Thyroid gland (tissue), 4 donors: ENCODE measurements at regions not wholly inside any gene's neighbourhood (a gene's known extent, or its start where the extent isn't known, plus 50 kb on each side); places are given as distances from the start of the nearest gene placed in this dataset.

Source experiments
- DNase-seq, 2 donors: peaks; one replicate each; pipeline ENCODE4 v3.0.0-alpha.2; 2019
- H3K27ac ChIP-seq, 3 donors: fragments of 200-600 bp; sonication (generic); 1 replicate in 2 of 3; 2 replicates in 1 of 3; pipeline ENCODE4 v1.5.1; 2016 to 2019; ENCODE audit warnings: mild to moderate bottlenecking in 1 of 3, moderate library complexity in 1 of 3
- H3K27me3 ChIP-seq: fragments of 200-600 bp; sonication (generic); one replicate; pipeline ENCODE4 v1.5.1; 2019
- H3K36me3 ChIP-seq, 2 donors: fragments of 200-600 bp; sonication (generic); one replicate each; pipeline ENCODE4 v1.5.1; 2016 to 2019
- H3K4me1 ChIP-seq, 2 donors: fragments of 200-600 bp; sonication (generic); one replicate each; pipeline ENCODE4 v1.5.1; 2017 to 2019
- H3K4me3 ChIP-seq, 3 donors: fragments of 200-600 bp; sonication (generic); replicated peaks in 1 of 3; 1 replicate in 2 of 3; 2 replicates in 1 of 3; pipeline ENCODE4 v1.5.1; 2016; ENCODE audit warnings: mild to moderate bottlenecking in 1 of 3
- H3K9me3 ChIP-seq: fragments of 200-600 bp; sonication (generic); one replicate; pipeline ENCODE4 v1.5.1; 2017
- CTCF ChIP-seq, 6 experiments: fragments of 200-600 bp in 3 of 6; fragments of 450-650 bp in 3 of 6; sonication (generic) in 3 of 6; IDR thresholded peaks; one replicate each; pipeline ENCODE4 v1.5.1; 2016 to 2019; ENCODE audit warnings: antibody characterized with exemption in 6 of 6, mild to moderate bottlenecking in 2 of 6, inconsistent platforms in 1 of 6, moderate library complexity in 1 of 6
- POLR2A ChIP-seq, 2 donors: fragments of 450-650 bp; IDR thresholded peaks; one replicate each; pipeline ENCODE4 v1.6.1; 2017; ENCODE audit warnings: antibody characterized with exemption in 2 of 2, mild to moderate bottlenecking in 2 of 2, moderate library complexity in 1 of 2
- WGBS, 2 donors: methylation state at CpG; one replicate each; pipeline ENCODE4 v1.1.5; 2017; 5-methylcytosine and 5-hydroxymethylcytosine counted together
- intact Hi-C: fragments of 100-400 bp; cut with DNase I; formaldehyde crosslinking; loops from one replicate; pipeline ENCODE4 v1.15.1; 2023

- no peaks in the 10 kb centered on the region for H3K9me3 ChIP-seq
- no peaks in the 10 kb centered on the region for H3K36me3 ChIP-seq
- WGBS, 2 donors = 90 to 95% methylated on average over 5 of the region's 5 CpGs
- no peak for TF ChIP-seq CTCF (IDR thresholded peaks at IDR 0.05)
- TF ChIP-seq POLR2A (IDR thresholded peaks at IDR 0.05) = no peak
- no peak overlapping the region for H3K4me3 ChIP-seq
- intact Hi-C loops = no loop called here
- H3K27me3 ChIP-seq = no peaks in the 10 kb centered on the region
- no peak overlapping the region for H3K27ac ChIP-seq
- no peak for DNase-seq
- peaks cover 17 to 34% of the 10 kb centered on the region in 2 donors for H3K4me1 ChIP-seq
Measured at GRCh38 chr6:6840831-6841291, 252.3 kb downstream of the LY86 start.

- 60 to 64% methylated on average over 3 of the region's 3 CpGs for WGBS, 2 donors
- no peaks in the 10 kb centered on the region for H3K36me3 ChIP-seq
- no peak overlapping the region for H3K4me3 ChIP-seq
- intact Hi-C loops = no loop called here
- H3K4me1 ChIP-seq = peaks cover 15 to 29% of the 10 kb centered on the region in 2 donors
- DNase-seq = no peak
- TF ChIP-seq CTCF (IDR thresholded peaks at IDR 0.05) = no peak
- no peak for TF ChIP-seq POLR2A (IDR thresholded peaks at IDR 0.05)
- H3K27ac ChIP-seq = no peak overlapping the region
- H3K27me3 ChIP-seq = no peaks in the 10 kb centered on the region
- no peaks in the 10 kb centered on the region for H3K9me3 ChIP-seq
Measured at GRCh38 chr6:6841571-6841970, 253.1 kb downstream of the LY86 start.

- intact Hi-C loops = no loop called here
- H3K9me3 ChIP-seq = no peaks in the 10 kb centered on the region
- no peaks in the 10 kb centered on the region for H3K36me3 ChIP-seq
- H3K27me3 ChIP-seq = no peaks in the 10 kb centered on the region
- H3K27ac ChIP-seq = no peak overlapping the region
- H3K4me3 ChIP-seq = no peak overlapping the region
- DNase-seq = no peak
- H3K4me1 ChIP-seq = peaks cover 12 to 24% of the 10 kb centered on the region in 2 donors
- 86 to 91% methylated on average over 5 of the region's 5 CpGs for WGBS, 2 donors
- TF ChIP-seq POLR2A (IDR thresholded peaks at IDR 0.05) (no peak), CTCF (IDR thresholded peaks at IDR 0.05) (no peak)
Measured at GRCh38 chr6:6842291-6842690, 253.8 kb downstream of the LY86 start.

- Histone ChIP-seq H3K27me3 (no peaks in the 10 kb centered on the region), H3K4me1 (peaks cover 3 to 17% of the 10 kb centered on the region in 2 donors), H3K9me3 (no peaks in the 10 kb centered on the region), H3K4me3 (no peak overlapping the region), H3K36me3 (no peaks in the 10 kb centered on the region), H3K27ac (peak overlapping the region in 2 of 3 donors; percentile 31 to 65)
- intact Hi-C loops = no loop called here
- no peak for TF ChIP-seq POLR2A (IDR thresholded peaks at IDR 0.05)
- no peak for TF ChIP-seq CTCF (IDR thresholded peaks at IDR 0.05)
- WGBS, 2 donors = 78 to 92% methylated on average over 5 of the region's 5 CpGs
- no peak for DNase-seq
Measured at GRCh38 chr6:6843057-6843627, 254.6 kb downstream of the LY86 start.

- TF ChIP-seq POLR2A (IDR thresholded peaks at IDR 0.05) (no peak), CTCF (IDR thresholded peaks at IDR 0.05) (no peak)
- H3K9me3 ChIP-seq = no peaks in the 10 kb centered on the region
- H3K36me3 ChIP-seq = no peaks in the 10 kb centered on the region
- 95 to 100% methylated on average over 1 of the region's 1 CpG for WGBS, 2 donors
- H3K27me3 ChIP-seq = no peaks in the 10 kb centered on the region
- no peak overlapping the region for H3K4me3 ChIP-seq
- intact Hi-C loops = no loop called here
- peak overlapping the region in 1 of 3 donors; percentile 65 for H3K27ac ChIP-seq
- DNase-seq = no peak
- peaks cover 0 to 10% of the 10 kb centered on the region in 2 donors for H3K4me1 ChIP-seq
Measured at GRCh38 chr6:6843777-6844176, 255.3 kb downstream of the LY86 start.
